H1 (cell line): ENCODE measurements at regions not wholly inside any gene's neighbourhood (a gene's known extent, or its start where the extent isn't known, plus 50 kb on each side); places are given as distances from the start of the nearest gene placed in this dataset.

Source experiments
- CTCF ChIP-seq, 3 experiments: IDR thresholded peaks; 1 replicate in 2 of 3; 2 replicates in 1 of 3; pipeline versions ENCODE4 v1.5.1 to v1.6.1; 2011; ENCODE audit warnings: low read length in 3 of 3, mild to moderate bottlenecking in 3 of 3, inconsistent platforms in 2 of 3, low read depth in 1 of 3, moderate library complexity in 1 of 3; ENCODE audit not compliant: insufficient read depth in 1 of 3; ENCODE audit errors: control extremely low read depth in 1 of 3
- EGR1 ChIP-seq: IDR thresholded peaks from 2 replicates; pipeline ENCODE4 v1.6.1; 2011; ENCODE audit warnings: low read depth, low read length, borderline replicate concordance
- EZH2 ChIP-seq: fragments of 200-600 bp; sonication (generic); IDR thresholded peaks from 2 replicates; pipeline ENCODE4 v1.7.1; 2012; ENCODE audit warnings: low read depth, mild to moderate bottlenecking, moderate library complexity, low read length, inconsistent platforms; ENCODE audit not compliant: severe bottlenecking
- GABPA ChIP-seq: IDR thresholded peaks from 2 replicates; pipeline ENCODE4 v1.6.1; 2011; ENCODE audit warnings: mild to moderate bottlenecking, low read length, moderate library complexity, borderline replicate concordance; ENCODE audit not compliant: insufficient read depth
- HDAC6 ChIP-seq: IDR thresholded peaks from one replicate; pipeline ENCODE4 v1.7.1; 2012; ENCODE audit warnings: low read depth, mild to moderate bottlenecking, inconsistent platforms, low read length, moderate library complexity
- PHF8 ChIP-seq: fragments of 200-600 bp; sonication (generic); conservative IDR thresholded peaks from 2 replicates; pipeline ENCODE4 v1.7.1; 2012; ENCODE audit warnings: low read depth, mild to moderate bottlenecking, inconsistent platforms, low read length, moderate library complexity
- POLR2AphosphoS5 ChIP-seq: IDR thresholded peaks from 2 replicates; pipeline ENCODE4 v1.6.1; 2011; ENCODE audit warnings: low read depth, low read length
- SP1 ChIP-seq: IDR thresholded peaks from 2 replicates; pipeline ENCODE4 v1.6.1; 2011; ENCODE audit warnings: low read depth, low read length
- SRF ChIP-seq: IDR thresholded peaks from 2 replicates; pipeline ENCODE4 v1.6.1; 2011; ENCODE audit warnings: mild to moderate bottlenecking, low read depth, low read length, moderate library complexity
- TAF1 ChIP-seq: IDR thresholded peaks from 2 replicates; pipeline ENCODE4 v1.6.1; 2011; ENCODE audit warnings: mild to moderate bottlenecking, low read depth, low read length
- TF ChIP-seq, protein P1 (sequence below): IDR thresholded peaks from 2 replicates; pipeline ENCODE4 v1.6.1; 2012; ENCODE audit warnings: inconsistent platforms

GRCh38 chr19:46954502-46954992 is 65.1 kb upstream of the NPAS1 start:
- TF ChIP-seq HDAC6 (no peak), CTCF (IDR thresholded peaks at IDR 0.05; ENCODE audit: control extremely low read depth in 1 of 3, insufficient read depth in 1 of 3, low read depth in 1 of 3, low read length in 3 of 3) (no peak), GABPA (no peak), SP1 (no peak), POLR2AphosphoS5 (no peak), EGR1 (no peak), EZH2 (no peak), TAF1 (no peak), SRF (no peak), PHF8 (no peak)
- TF ChIP-seq, protein P1, sequence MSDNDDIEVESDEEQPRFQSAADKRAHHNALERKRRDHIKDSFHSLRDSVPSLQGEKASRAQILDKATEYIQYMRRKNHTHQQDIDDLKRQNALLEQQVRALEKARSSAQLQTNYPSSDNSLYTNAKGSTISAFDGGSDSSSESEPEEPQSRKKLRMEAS: no peak
